Mesenchymal stem cell (in vitro differentiated cells and primary cell): ENCODE measurements at regions not wholly inside any gene's neighbourhood (a gene's known extent, or its start where the extent isn't known, plus 50 kb on each side); places are given as distances from the start of the nearest gene placed in this dataset.
A peak's percentile ranks its signal among the peaks of the same experiment; 100 is the strongest.
"Not testable (repeated sequence)": the region's sequence is repeated elsewhere in the genome, so short reads cannot be mapped to it uniquely, and the experiment has no call there.

Experiments used
- DNase-seq: peaks from one replicate; pipeline ENCODE4 v3.0.0-alpha.2; 2013
- H2AFZ ChIP-seq: one replicate; pipeline ENCODE4 v1.6.1; 2013; ENCODE audit warnings: low read depth, mild to moderate bottlenecking, control low read depth, inconsistent platforms, low read length, moderate library complexity
- H2AK5ac ChIP-seq: 2 replicates; pipeline ENCODE4 v1.6.1; 2013; ENCODE audit warnings: low read length, moderate library complexity, mild to moderate bottlenecking, inconsistent platforms; ENCODE audit not compliant: severe bottlenecking
- H2BK120ac ChIP-seq: one replicate; pipeline ENCODE4 v1.6.1; 2013; ENCODE audit warnings: low read depth, mild to moderate bottlenecking, inconsistent platforms, low read length, moderate library complexity
- H2BK12ac ChIP-seq, 2 experiments: one replicate each; pipeline ENCODE4 v1.6.1; 2013; ENCODE audit warnings: inconsistent platforms in 2 of 2, low read length in 2 of 2, mild to moderate bottlenecking in 2 of 2, moderate library complexity in 2 of 2, control low read depth in 1 of 2
- H2BK15ac ChIP-seq: one replicate; pipeline ENCODE4 v1.6.1; 2013; ENCODE audit warnings: mild to moderate bottlenecking, low read depth, inconsistent platforms; ENCODE audit not compliant: poor library complexity, severe bottlenecking
- H2BK5ac ChIP-seq: 2 replicates; pipeline ENCODE4 v1.6.1; 2013; ENCODE audit warnings: low read depth, mild to moderate bottlenecking, low read length, control low read depth, inconsistent platforms; ENCODE audit not compliant: poor library complexity, severe bottlenecking
- H3K14ac ChIP-seq, 2 experiments: one replicate each; pipeline ENCODE4 v1.6.1; 2013; ENCODE audit warnings: inconsistent platforms in 2 of 2, low read length in 2 of 2, control low read depth in 1 of 2, mild to moderate bottlenecking in 1 of 2, moderate library complexity in 1 of 2
- H3K18ac ChIP-seq, 2 experiments: one replicate each; pipeline ENCODE4 v1.6.1; 2013; ENCODE audit warnings: inconsistent platforms in 2 of 2, low read length in 2 of 2, control low read depth in 1 of 2, low read depth in 1 of 2, mild to moderate bottlenecking in 1 of 2
- H3K23ac ChIP-seq, 2 experiments: one replicate each; pipeline ENCODE4 v1.6.1; 2013; ENCODE audit warnings: inconsistent platforms in 2 of 2, low read length in 2 of 2, mild to moderate bottlenecking in 2 of 2, moderate library complexity in 2 of 2, control low read depth in 1 of 2
- H3K27ac ChIP-seq: 2 replicates; pipeline ENCODE4 v1.5.1; 2013; ENCODE audit warnings: mild to moderate bottlenecking, moderate library complexity, low read length, control low read depth, inconsistent platforms; ENCODE audit not compliant: poor library complexity, severe bottlenecking
- H3K27me3 ChIP-seq, 2 experiments: 2 replicates each; pipeline versions ENCODE4 v1.6.1 to v1.7.0; 2013; ENCODE audit warnings: low read length in 2 of 2, mild to moderate bottlenecking in 2 of 2, moderate library complexity in 2 of 2, control low read depth in 1 of 2, inconsistent platforms in 1 of 2; ENCODE audit not compliant: control insufficient read depth in 1 of 2, insufficient read depth in 1 of 2
- H3K36me3 ChIP-seq, 2 experiments: 2 replicates each; pipeline versions ENCODE4 v1.6.1 to v1.7.0; 2013; ENCODE audit warnings: low read length in 2 of 2, control low read depth in 1 of 2, inconsistent platforms in 1 of 2, low read depth in 1 of 2, mild to moderate bottlenecking in 1 of 2; ENCODE audit not compliant: insufficient read depth in 2 of 2, control insufficient read depth in 1 of 2
- H3K4ac ChIP-seq, 2 experiments: one replicate each; pipeline ENCODE4 v1.6.1; 2013; ENCODE audit warnings: inconsistent platforms in 2 of 2, low read length in 2 of 2, mild to moderate bottlenecking in 2 of 2, moderate library complexity in 2 of 2, control low read depth in 1 of 2, low read depth in 1 of 2
- H3K4me1 ChIP-seq: 2 replicates; pipeline ENCODE4 v1.6.1; 2013; ENCODE audit warnings: low read depth, low read length, control low read depth; ENCODE audit not compliant: control insufficient read depth, insufficient read depth
- H3K4me2 ChIP-seq: 2 replicates; pipeline ENCODE4 v1.6.1; 2013; ENCODE audit warnings: low read length, mild to moderate bottlenecking, inconsistent platforms; ENCODE audit not compliant: poor library complexity, severe bottlenecking
- H3K4me3 ChIP-seq, 2 experiments: 2 replicates each; pipeline versions ENCODE4 v1.5.1 to v1.7.0; 2013; ENCODE audit warnings: low read length in 2 of 2, mild to moderate bottlenecking in 2 of 2, control low read depth in 1 of 2, low read depth in 1 of 2; ENCODE audit not compliant: insufficient read depth in 1 of 2
- H3K79me1 ChIP-seq: replicated peaks from 2 replicates; pipeline ENCODE4 v1.6.1; 2013; ENCODE audit warnings: mild to moderate bottlenecking, control low read depth, low read length, inconsistent platforms; ENCODE audit not compliant: poor library complexity, severe bottlenecking
- H3K9ac ChIP-seq: 2 replicates; pipeline ENCODE4 v1.7.0; 2013; ENCODE audit warnings: mild to moderate bottlenecking, low read length, moderate library complexity
- H3K9me3 ChIP-seq: 2 replicates; pipeline ENCODE4 v1.7.0; 2013; ENCODE audit warnings: mild to moderate bottlenecking, low read length; ENCODE audit not compliant: control insufficient read depth
- H4K8ac ChIP-seq: one replicate; pipeline ENCODE4 v1.6.1; 2013; ENCODE audit warnings: inconsistent platforms, mild to moderate bottlenecking, low read length, moderate library complexity
- H4K91ac ChIP-seq: one replicate; pipeline ENCODE4 v1.6.1; 2013; ENCODE audit warnings: mild to moderate bottlenecking, low read length, inconsistent platforms
- WGBS: methylation state at CpG from one replicate; pipeline ENCODE4 v1.1.7; 2013; ENCODE audit warnings: mixed read lengths; 5-methylcytosine and 5-hydroxymethylcytosine counted together

DNA sequence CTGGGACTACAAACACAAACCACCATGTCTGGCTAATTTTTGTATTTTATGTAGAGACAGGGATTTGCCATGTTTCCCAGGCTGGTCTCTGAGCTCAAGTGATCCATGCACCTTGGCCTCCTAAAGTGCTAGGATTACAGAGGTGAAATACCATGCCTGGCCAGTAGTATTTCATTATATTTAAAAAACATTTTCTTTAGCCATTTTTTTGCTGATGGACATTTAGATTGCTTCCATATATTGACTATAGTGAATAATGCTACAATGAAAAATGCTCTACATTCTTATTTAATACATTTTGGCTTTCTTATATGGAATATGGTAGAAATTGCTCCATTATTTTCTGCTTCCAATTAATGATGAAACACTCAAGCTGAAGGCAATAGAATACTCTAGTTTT is 1439.7 kb downstream of the FSTL5 start:
- Histone ChIP-seq H2AFZ (no peak overlapping the region), H3K9ac (no peak overlapping the region), H4K8ac (no peak overlapping the region)

DNA sequence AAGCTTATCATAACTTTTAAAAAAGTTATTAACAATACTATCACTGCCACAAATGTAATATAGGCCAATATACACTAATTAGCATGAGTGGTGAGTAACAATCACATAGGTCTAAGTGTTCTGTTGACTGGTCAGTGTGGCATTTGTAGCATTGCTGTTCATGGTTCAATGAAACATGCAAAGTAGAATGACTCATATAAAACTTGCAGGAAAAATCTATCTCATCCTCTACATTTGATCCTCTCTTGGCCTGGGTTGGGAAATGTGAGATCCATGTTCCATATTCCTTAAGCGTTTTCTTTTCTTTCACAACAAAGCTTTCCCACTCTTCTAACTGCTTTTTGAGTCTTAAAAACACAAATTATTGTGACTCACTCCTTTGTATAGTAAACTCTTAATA is 1418.7 kb downstream of the FSTL5 start:
- H3K18ac ChIP-seq = no peak overlapping the region
- no peak overlapping the region for H2BK120ac ChIP-seq
- no peak overlapping the region for H2BK15ac ChIP-seq
- H3K4me3 ChIP-seq = no peak overlapping the region
- no peak overlapping the region for H4K91ac ChIP-seq
- no peak overlapping the region for H3K23ac ChIP-seq
- H2BK5ac ChIP-seq = no peak overlapping the region
- no peak overlapping the region for H2AK5ac ChIP-seq
- H3K27me3 ChIP-seq = no peaks in the 10 kb centered on the region
- H2BK12ac ChIP-seq = no peak overlapping the region
- H4K8ac ChIP-seq = no peak overlapping the region
- H3K9me3 ChIP-seq = peaks cover 14% of the 10 kb centered on the region
- no peak overlapping the region for H2AFZ ChIP-seq
- H3K36me3 ChIP-seq = no peaks in the 10 kb centered on the region
- H3K27ac ChIP-seq = no peak overlapping the region
- H3K14ac ChIP-seq = no peak overlapping the region
- H3K79me1 ChIP-seq = no peaks in the 10 kb centered on the region
- H3K4me1 ChIP-seq = no peaks in the 10 kb centered on the region
- H3K9ac ChIP-seq = no peak overlapping the region
- no peak overlapping the region for H3K4me2 ChIP-seq
- DNase-seq = no peak
- no peak overlapping the region for H3K4ac ChIP-seq
- 58% methylated on average over 1 of the region's 1 CpG for WGBS

More for the DNA sequence above, 1439.7 kb downstream of the FSTL5 start:
- no peaks in the 10 kb centered on the region for H3K4me1 ChIP-seq
- H3K79me1 ChIP-seq = no peaks in the 10 kb centered on the region
- no peak overlapping the region for H2AK5ac ChIP-seq
- no peak overlapping the region for H2BK12ac ChIP-seq
- no peaks in the 10 kb centered on the region for H3K9me3 ChIP-seq
- H3K18ac ChIP-seq = no peak overlapping the region
- H3K14ac ChIP-seq = no peak overlapping the region
- no peaks in the 10 kb centered on the region for H3K27me3 ChIP-seq
- H3K23ac ChIP-seq = no peak overlapping the region
- H4K91ac ChIP-seq = no peak overlapping the region
- no peak overlapping the region for H3K4me2 ChIP-seq
- H3K36me3 ChIP-seq = no peaks in the 10 kb centered on the region
- no peak overlapping the region for H2BK120ac ChIP-seq
- no peak for DNase-seq
- H2BK15ac ChIP-seq = no peak overlapping the region
- H3K4me3 ChIP-seq = no peak overlapping the region
- no peak overlapping the region for H3K27ac ChIP-seq
- no peak overlapping the region for H2BK5ac ChIP-seq
- H3K4ac ChIP-seq = no peak overlapping the region

DNA sequence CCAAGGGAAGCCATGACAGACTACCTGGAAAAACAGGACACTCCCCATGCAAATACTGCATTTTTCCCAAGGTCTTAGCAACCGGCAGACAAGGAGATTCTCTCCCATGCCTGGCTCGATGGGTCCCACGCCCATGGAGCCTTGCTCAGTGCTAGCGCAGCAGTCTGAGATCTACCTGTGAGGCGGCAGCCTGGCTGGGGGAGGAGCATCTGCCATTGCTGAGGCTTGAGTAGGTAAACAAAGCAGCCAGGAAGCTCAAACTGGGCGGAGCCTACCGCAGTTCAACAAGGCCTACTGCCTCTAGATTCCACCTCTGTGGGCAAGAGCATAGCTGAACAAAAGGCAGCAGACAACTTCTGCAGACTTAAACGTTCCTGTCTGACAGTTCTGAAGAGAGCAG is 1417.2 kb downstream of the FSTL5 start:
- not testable (repeated sequence) for H3K36me3 ChIP-seq, H3K27me3 ChIP-seq, H2AFZ ChIP-seq, H4K8ac ChIP-seq, H3K23ac ChIP-seq, H3K4me1 ChIP-seq, H3K14ac ChIP-seq, H3K4ac ChIP-seq, H3K4me2 ChIP-seq, H2AK5ac ChIP-seq, H3K79me1 ChIP-seq, H2BK120ac ChIP-seq, H4K91ac ChIP-seq, H3K18ac ChIP-seq, H3K4me3 ChIP-seq, H2BK15ac ChIP-seq, H2BK12ac ChIP-seq, H3K9ac ChIP-seq, H2BK5ac ChIP-seq, DNase-seq, H3K27ac ChIP-seq
- H3K9me3 ChIP-seq = peaks cover 13% of the 10 kb centered on the region
- WGBS = 74% methylated on average over 8 of the region's 8 CpGs

DNA sequence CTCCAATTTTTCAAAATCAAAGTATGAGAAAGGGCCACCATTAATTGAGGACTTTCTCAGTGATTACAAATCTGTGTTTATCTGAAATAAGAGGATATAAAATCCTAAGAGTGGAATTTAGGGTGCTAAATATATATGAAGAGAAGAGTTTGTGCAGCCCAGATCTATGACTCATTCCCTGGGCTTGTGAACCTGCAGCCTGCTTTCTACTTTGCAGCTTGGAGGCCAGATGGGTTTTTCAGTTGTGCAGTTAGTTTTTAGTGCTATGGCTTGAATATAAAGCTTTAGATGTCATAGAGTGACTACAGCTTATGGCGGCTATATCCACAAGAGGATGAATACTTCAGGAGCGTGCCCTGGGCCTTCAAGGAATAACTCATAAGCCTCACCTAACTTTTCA is 1391.1 kb downstream of the FSTL5 start:
- peaks cover 3% of the 10 kb centered on the region for H3K9me3 ChIP-seq
- H2BK15ac ChIP-seq = no peak overlapping the region
- H3K27ac ChIP-seq = no peak overlapping the region
- no peak overlapping the region for H3K4me2 ChIP-seq
- no peak overlapping the region for H2AK5ac ChIP-seq
- no peak overlapping the region for H4K8ac ChIP-seq
- H3K36me3 ChIP-seq = no peaks in the 10 kb centered on the region
- H3K4me3 ChIP-seq = no peak overlapping the region
- H3K23ac ChIP-seq = no peak overlapping the region
- H2BK120ac ChIP-seq = no peak overlapping the region
- no peak overlapping the region for H3K18ac ChIP-seq
- no peaks in the 10 kb centered on the region for H3K4me1 ChIP-seq
- no peaks in the 10 kb centered on the region for H3K27me3 ChIP-seq
- peak; percentile 1 for DNase-seq
- H3K9ac ChIP-seq = no peak overlapping the region
- no peak overlapping the region for H2AFZ ChIP-seq
- no peak overlapping the region for H2BK12ac ChIP-seq
- H3K4ac ChIP-seq = no peak overlapping the region
- no peak overlapping the region for H4K91ac ChIP-seq
- no peak overlapping the region for H3K14ac ChIP-seq
- WGBS = 94% methylated on average over 2 of the region's 2 CpGs
- no peaks in the 10 kb centered on the region for H3K79me1 ChIP-seq
- no peak overlapping the region for H2BK5ac ChIP-seq
